ENCODE measurements at regions not wholly inside any gene's neighbourhood (a gene's known extent, or its start where the extent isn't known, plus 50 kb on each side); places are given as distances from the start of the nearest gene placed in this dataset.

DNA sequence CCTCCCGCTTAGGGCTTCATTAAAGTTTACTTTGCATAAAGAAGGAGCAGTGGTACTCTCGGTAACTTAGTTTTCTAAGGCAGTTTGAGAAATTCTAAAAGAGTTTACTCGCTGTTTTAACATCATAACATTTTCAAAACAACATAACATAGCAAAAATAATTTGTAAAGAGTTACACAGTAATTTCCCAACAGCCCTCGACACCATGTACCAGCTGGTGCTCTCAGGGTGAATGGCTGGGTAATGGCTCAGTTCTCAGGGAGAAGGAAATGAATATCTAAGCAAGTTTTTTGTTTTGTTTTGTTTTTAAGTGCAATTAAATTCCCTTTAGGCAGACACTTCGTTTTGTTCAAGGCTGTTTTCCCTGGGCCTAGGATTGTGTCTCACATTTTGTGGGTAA is 435.3 kb downstream of the C4orf33 start:
- no peaks in the 10 kb centered on the region for H3K27me3 ChIP-seq (ENCODE audit: control insufficient read depth in 1 of 2, insufficient read depth in 2 of 2, low read length in 2 of 2)
- no peaks in the 10 kb centered on the region for H3K9me3 Mint-ChIP-seq
- H3K27ac Mint-ChIP-seq, result no peak overlapping the region
- H3K4me1 Mint-ChIP-seq (ENCODE audit: low read depth), result peaks cover 6% of the 10 kb centered on the region
- no peaks in the 10 kb centered on the region for H3K27me3 Mint-ChIP-seq
- no peak for DNase-seq
- ATAC-seq (ENCODE audit: poor library complexity), result no peak
- TF ChIP-seq, protein P1, sequence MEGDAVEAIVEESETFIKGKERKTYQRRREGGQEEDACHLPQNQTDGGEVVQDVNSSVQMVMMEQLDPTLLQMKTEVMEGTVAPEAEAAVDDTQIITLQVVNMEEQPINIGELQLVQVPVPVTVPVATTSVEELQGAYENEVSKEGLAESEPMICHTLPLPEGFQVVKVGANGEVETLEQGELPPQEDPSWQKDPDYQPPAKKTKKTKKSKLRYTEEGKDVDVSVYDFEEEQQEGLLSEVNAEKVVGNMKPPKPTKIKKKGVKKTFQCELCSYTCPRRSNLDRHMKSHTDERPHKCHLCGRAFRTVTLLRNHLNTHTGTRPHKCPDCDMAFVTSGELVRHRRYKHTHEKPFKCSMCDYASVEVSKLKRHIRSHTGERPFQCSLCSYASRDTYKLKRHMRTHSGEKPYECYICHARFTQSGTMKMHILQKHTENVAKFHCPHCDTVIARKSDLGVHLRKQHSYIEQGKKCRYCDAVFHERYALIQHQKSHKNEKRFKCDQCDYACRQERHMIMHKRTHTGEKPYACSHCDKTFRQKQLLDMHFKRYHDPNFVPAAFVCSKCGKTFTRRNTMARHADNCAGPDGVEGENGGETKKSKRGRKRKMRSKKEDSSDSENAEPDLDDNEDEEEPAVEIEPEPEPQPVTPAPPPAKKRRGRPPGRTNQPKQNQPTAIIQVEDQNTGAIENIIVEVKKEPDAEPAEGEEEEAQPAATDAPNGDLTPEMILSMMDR (IDR thresholded peaks at IDR 0.05), result no peak
- no peaks in the 10 kb centered on the region for H3K36me3 ChIP-seq (ENCODE audit: insufficient read depth, low read length)
- intact Hi-C loops (cut with DNase I, micrococcal nuclease), result no loop called here
- no peak overlapping the region for H3K4me3 ChIP-seq (ENCODE audit: low read length)
- H3K4me3 Mint-ChIP-seq, result no peak overlapping the region
- H3K27ac ChIP-seq (ENCODE audit: low read depth in 1 of 2, low read length in 2 of 2), result no peak overlapping the region
- H3K9me3 ChIP-seq (ENCODE audit: control insufficient read depth in 1 of 2, insufficient read depth in 1 of 2, low read length in 2 of 2), result no peaks in the 10 kb centered on the region
- POLR2A ChIA-PET, result no interaction called here
- CTCF ChIA-PET, result no interaction called here
- H3K36me3 Mint-ChIP-seq (ENCODE audit: low read depth), result no peaks in the 10 kb centered on the region
- H3K4me1 ChIP-seq (ENCODE audit: insufficient read depth, low read length), result no peaks in the 10 kb centered on the region

DNA sequence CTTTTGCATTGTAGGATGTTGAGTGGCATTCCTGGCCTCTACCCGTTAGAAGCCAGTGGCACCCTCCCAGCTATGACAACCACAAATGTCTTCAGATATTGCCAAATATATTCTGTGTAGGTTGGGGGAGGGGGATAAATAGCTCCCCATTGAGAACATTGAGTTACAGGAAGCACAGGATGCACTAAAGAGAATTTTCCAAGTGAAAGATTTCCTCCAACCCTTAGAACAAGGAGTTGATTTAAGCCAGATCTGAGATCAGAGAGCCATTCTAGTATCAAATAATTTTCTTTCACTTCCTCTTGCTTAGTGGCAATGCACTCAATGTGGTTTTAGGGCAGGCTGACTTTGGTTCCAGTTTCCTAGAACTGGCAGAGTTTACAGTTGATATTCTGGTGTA is 436.6 kb downstream of the C4orf33 start:
- TF ChIP-seq, protein P1 (IDR thresholded peaks at IDR 0.05), result no peak
- intact Hi-C loops (cut with DNase I, micrococcal nuclease), result no loop called here
- Mint-ChIP-seq H3K4me1 (ENCODE audit: low read depth) (peaks cover 6% of the 10 kb centered on the region), H3K4me3 (no peak overlapping the region), H3K27ac (no peak overlapping the region), H3K27me3 (no peaks in the 10 kb centered on the region), H3K36me3 (ENCODE audit: low read depth) (no peaks in the 10 kb centered on the region), H3K9me3 (no peaks in the 10 kb centered on the region)
- POLR2A ChIA-PET, result interaction anchor here (0.6 kb wide), 1 partner anchor 13 kb away, joined by 4 read pairs; no protein-coding TSS in a partner anchor
- DNase-seq, result peak in 1 of 14 experiments; percentile 0
- Histone ChIP-seq H3K27ac (ENCODE audit: low read depth in 1 of 2, low read length in 2 of 2) (no peak overlapping the region), H3K4me1 (ENCODE audit: insufficient read depth, low read length) (no peaks in the 10 kb centered on the region), H3K36me3 (ENCODE audit: insufficient read depth, low read length) (no peaks in the 10 kb centered on the region), H3K27me3 (ENCODE audit: control insufficient read depth in 1 of 2, insufficient read depth in 2 of 2, low read length in 2 of 2) (no peaks in the 10 kb centered on the region), H3K9me3 (ENCODE audit: control insufficient read depth in 1 of 2, insufficient read depth in 1 of 2, low read length in 2 of 2) (no peaks in the 10 kb centered on the region), H3K4me3 (ENCODE audit: low read length) (no peak overlapping the region)
- CTCF ChIA-PET, result no interaction called here
- ATAC-seq (ENCODE audit: poor library complexity), result no peak

DNA sequence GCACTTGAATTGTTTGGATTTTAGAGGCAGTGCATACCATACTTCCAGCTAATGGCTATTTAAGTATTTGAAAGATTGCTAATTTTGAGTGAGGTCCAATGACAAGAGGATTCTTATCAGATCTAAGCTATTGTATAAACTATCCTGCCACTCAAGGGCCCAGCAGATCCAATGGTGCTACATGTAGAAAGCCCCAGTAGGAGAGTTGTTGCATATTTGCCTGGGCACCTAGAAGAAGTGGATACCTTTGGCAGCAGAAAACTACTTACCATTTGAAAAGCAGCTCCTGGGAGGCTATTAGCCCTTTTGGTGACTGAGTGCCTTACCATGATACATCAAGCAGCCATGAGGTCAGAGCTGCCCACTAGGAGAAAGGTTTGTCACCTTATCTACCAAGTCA is 447.3 kb downstream of the C4orf33 start:
- Histone ChIP-seq H3K4me3 (ENCODE audit: low read length) (no peak overlapping the region), H3K9me3 (ENCODE audit: control insufficient read depth in 1 of 2, insufficient read depth in 1 of 2, low read length in 2 of 2) (no peaks in the 10 kb centered on the region), H3K36me3 (ENCODE audit: insufficient read depth, low read length) (no peaks in the 10 kb centered on the region), H3K27ac (ENCODE audit: low read depth in 1 of 2, low read length in 2 of 2) (no peak overlapping the region), H3K4me1 (ENCODE audit: insufficient read depth, low read length) (no peaks in the 10 kb centered on the region), H3K27me3 (ENCODE audit: control insufficient read depth in 1 of 2, insufficient read depth in 2 of 2, low read length in 2 of 2) (no peaks in the 10 kb centered on the region)
- ChIA-PET CTCF (no interaction called here), POLR2A (no interaction called here)
- TF ChIP-seq, protein P1 (IDR thresholded peaks at IDR 0.05), result no peak
- Mint-ChIP-seq H3K36me3 (ENCODE audit: low read depth) (no peaks in the 10 kb centered on the region), H3K4me3 (no peak overlapping the region), H3K4me1 (ENCODE audit: low read depth) (no peaks in the 10 kb centered on the region), H3K27ac (no peak overlapping the region), H3K9me3 (no peaks in the 10 kb centered on the region), H3K27me3 (no peaks in the 10 kb centered on the region)
- ATAC-seq (ENCODE audit: poor library complexity) (no peak), DNase-seq (no peak)
- intact Hi-C loops (cut with DNase I, micrococcal nuclease), result no loop called here

All from CD4-positive, alpha-beta T cell (primary cell).